Astrocyte (in vitro differentiated cells and primary cell): ENCODE measurements at regions not wholly inside any gene's neighbourhood (a gene's known extent, or its start where the extent isn't known, plus 50 kb on each side); places are given as distances from the start of the nearest gene placed in this dataset.

Experiments used
- EZH2 ChIP-seq: IDR thresholded peaks from 2 replicates; pipeline ENCODE4 v1.6.1; 2012; ENCODE audit warnings: mild to moderate bottlenecking, low read length, inconsistent platforms; ENCODE audit not compliant: insufficient read depth
- TF ChIP-seq, protein P1 (sequence below): IDR thresholded peaks from 2 replicates; pipeline ENCODE4 v1.5.1; 2011; ENCODE audit warnings: low read depth, mild to moderate bottlenecking, inconsistent platforms, low read length, moderate library complexity; ENCODE audit not compliant: insufficient read depth

GRCh38 chr3:139129892-139130291 lies 85.2 kb upstream of the PRR23C start:
- TF ChIP-seq, protein P1, sequence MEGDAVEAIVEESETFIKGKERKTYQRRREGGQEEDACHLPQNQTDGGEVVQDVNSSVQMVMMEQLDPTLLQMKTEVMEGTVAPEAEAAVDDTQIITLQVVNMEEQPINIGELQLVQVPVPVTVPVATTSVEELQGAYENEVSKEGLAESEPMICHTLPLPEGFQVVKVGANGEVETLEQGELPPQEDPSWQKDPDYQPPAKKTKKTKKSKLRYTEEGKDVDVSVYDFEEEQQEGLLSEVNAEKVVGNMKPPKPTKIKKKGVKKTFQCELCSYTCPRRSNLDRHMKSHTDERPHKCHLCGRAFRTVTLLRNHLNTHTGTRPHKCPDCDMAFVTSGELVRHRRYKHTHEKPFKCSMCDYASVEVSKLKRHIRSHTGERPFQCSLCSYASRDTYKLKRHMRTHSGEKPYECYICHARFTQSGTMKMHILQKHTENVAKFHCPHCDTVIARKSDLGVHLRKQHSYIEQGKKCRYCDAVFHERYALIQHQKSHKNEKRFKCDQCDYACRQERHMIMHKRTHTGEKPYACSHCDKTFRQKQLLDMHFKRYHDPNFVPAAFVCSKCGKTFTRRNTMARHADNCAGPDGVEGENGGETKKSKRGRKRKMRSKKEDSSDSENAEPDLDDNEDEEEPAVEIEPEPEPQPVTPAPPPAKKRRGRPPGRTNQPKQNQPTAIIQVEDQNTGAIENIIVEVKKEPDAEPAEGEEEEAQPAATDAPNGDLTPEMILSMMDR: no peak
- TF ChIP-seq EZH2: no peak
